ENCODE measurements at regions not wholly inside any gene's neighbourhood (a gene's known extent, or its start where the extent isn't known, plus 50 kb on each side); places are given as distances from the start of the nearest gene placed in this dataset.

GRCh38 chr7:124497176-124497575 is 268.4 kb downstream of the GPR37 start:
- ATAC-seq (no peak), DNase-seq (no peak)
- Mint-ChIP-seq H3K27ac (no peak overlapping the region), H3K27me3 (no peaks in the 10 kb centered on the region), H3K36me3 (ENCODE audit: low read depth) (no peaks in the 10 kb centered on the region), H3K4me3 (no peak overlapping the region), H3K9me3 (no peaks in the 10 kb centered on the region), H3K4me1 (ENCODE audit: low read depth) (no peaks in the 10 kb centered on the region)
- intact Hi-C loops (cut with micrococcal nuclease) = no loop called here
- CTCF ChIA-PET = no interaction called here
- POLR2A ChIA-PET = no interaction called here
- no peak for TF ChIP-seq CTCF (IDR thresholded peaks at IDR 0.05)

- no peaks in the 10 kb centered on the region for H3K9me3 Mint-ChIP-seq
- H3K4me3 Mint-ChIP-seq = no peak overlapping the region
- no peaks in the 10 kb centered on the region for H3K27me3 Mint-ChIP-seq
- intact Hi-C loops (cut with micrococcal nuclease) = no loop called here
- DNase-seq (no peak), ATAC-seq (no peak)
- CTCF ChIA-PET = no interaction called here
- H3K27ac Mint-ChIP-seq = no peak overlapping the region
- H3K36me3 Mint-ChIP-seq (ENCODE audit: low read depth) = no peaks in the 10 kb centered on the region
- TF ChIP-seq CTCF (IDR thresholded peaks at IDR 0.05) = no peak
- POLR2A ChIA-PET = no interaction called here
- H3K4me1 Mint-ChIP-seq (ENCODE audit: low read depth) = no peaks in the 10 kb centered on the region
These were observed 275.7 kb downstream of the GPR37 start for GRCh38 chr7:124489925-124490324.

DNA sequence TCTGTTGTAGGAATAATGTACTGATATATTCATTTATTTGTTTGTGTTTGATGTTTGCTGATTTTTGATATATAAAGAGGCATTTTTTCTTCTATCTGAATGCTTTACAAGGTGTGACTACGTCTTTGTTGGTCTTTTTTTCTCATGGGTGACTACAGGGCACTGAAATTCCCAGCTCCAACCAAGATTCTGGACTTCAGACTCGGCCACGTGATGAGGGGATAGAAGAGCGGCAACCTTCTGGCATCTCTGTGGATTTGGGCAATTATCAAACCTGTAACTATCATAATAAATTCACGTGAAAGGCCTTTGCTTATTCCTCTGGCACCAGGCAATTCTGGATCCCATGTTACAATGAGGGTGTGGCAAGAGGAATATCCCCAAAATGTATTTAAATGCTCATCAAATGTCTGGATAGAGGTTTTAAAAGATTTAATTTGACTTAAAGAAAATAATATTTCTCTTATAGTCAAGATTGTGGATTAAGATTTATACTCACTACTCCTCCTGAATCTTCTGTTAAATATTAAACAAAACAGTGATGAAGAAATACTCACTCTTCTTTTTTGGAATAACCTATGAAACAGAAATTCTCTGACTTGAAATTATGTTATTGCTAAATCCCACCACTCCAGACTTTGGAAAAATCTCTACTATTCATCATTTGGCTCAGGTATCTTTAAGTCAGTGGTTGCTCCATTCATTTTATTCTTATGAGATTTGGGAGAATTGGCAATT is 276.3 kb downstream of the GPR37 start:
- Mint-ChIP-seq H3K27me3 (no peaks in the 10 kb centered on the region), H3K27ac (no peak overlapping the region), H3K4me1 (ENCODE audit: low read depth) (no peaks in the 10 kb centered on the region), H3K9me3 (no peaks in the 10 kb centered on the region), H3K4me3 (no peak overlapping the region), H3K36me3 (ENCODE audit: low read depth) (no peaks in the 10 kb centered on the region)
- intact Hi-C loops (cut with micrococcal nuclease) = no loop called here
- DNase-seq (no peak), ATAC-seq (no peak)
- CTCF ChIA-PET = no interaction called here
- TF ChIP-seq CTCF (IDR thresholded peaks at IDR 0.05) = no peak
- POLR2A ChIA-PET = no interaction called here

GRCh38 chr7:124482229-124482628 is 283.4 kb downstream of the GPR37 start:
- H3K4me1 Mint-ChIP-seq (ENCODE audit: low read depth) = no peaks in the 10 kb centered on the region
- POLR2A ChIA-PET = no interaction called here
- no peak overlapping the region for H3K4me3 Mint-ChIP-seq
- intact Hi-C loops (cut with micrococcal nuclease) = no loop called here
- no peak for ATAC-seq
- TF ChIP-seq CTCF (IDR thresholded peaks at IDR 0.05) = no peak
- H3K9me3 Mint-ChIP-seq = peaks cover 4% of the 10 kb centered on the region
- no peak for DNase-seq
- H3K27me3 Mint-ChIP-seq = no peaks in the 10 kb centered on the region
- H3K36me3 Mint-ChIP-seq (ENCODE audit: low read depth) = no peaks in the 10 kb centered on the region
- CTCF ChIA-PET = no interaction called here
- H3K27ac Mint-ChIP-seq = no peak overlapping the region

GRCh38 chr7:124480821-124481290 is 284.7 kb downstream of the GPR37 start:
- intact Hi-C loops (cut with micrococcal nuclease) = no loop called here
- Mint-ChIP-seq H3K27ac (no peak overlapping the region), H3K36me3 (ENCODE audit: low read depth) (no peaks in the 10 kb centered on the region), H3K4me3 (no peak overlapping the region), H3K27me3 (no peaks in the 10 kb centered on the region), H3K4me1 (ENCODE audit: low read depth) (no peaks in the 10 kb centered on the region), H3K9me3 (peaks cover 5% of the 10 kb centered on the region)
- DNase-seq (no peak), ATAC-seq (no peak)
- CTCF ChIA-PET = no interaction called here
- no peak for TF ChIP-seq CTCF (IDR thresholded peaks at IDR 0.05)
- POLR2A ChIA-PET = no interaction called here

Data from activated CD8-positive, alpha-beta T cell treated with anti-CD3 and anti-CD28 coated beads for 36 hours (primary cell).